ENCODE measurements at regions not wholly inside any gene's neighbourhood (a gene's known extent, or its start where the extent isn't known, plus 50 kb on each side); places are given as distances from the start of the nearest gene placed in this dataset.

DNA sequence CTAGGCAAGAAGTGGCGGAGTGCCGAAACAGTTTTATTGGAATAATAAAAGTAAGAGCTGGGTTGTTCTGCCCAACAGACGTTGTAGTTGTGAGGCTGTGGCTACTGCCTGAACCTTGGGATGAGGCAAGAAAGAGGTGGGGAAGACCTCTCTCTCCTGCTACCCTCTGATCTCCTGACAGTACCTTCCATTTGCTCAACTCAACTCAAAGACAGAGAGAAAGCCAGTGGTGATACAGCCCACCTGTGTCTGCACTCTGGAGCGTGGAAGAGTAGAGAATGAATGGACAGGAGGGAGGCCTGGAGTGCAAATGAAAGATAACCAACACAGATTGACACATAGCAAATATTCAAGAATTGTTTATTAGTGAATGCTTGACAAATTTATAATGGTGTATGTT is 590.3 kb downstream of the NYAP2 start:
- TF ChIP-seq, protein P1, sequence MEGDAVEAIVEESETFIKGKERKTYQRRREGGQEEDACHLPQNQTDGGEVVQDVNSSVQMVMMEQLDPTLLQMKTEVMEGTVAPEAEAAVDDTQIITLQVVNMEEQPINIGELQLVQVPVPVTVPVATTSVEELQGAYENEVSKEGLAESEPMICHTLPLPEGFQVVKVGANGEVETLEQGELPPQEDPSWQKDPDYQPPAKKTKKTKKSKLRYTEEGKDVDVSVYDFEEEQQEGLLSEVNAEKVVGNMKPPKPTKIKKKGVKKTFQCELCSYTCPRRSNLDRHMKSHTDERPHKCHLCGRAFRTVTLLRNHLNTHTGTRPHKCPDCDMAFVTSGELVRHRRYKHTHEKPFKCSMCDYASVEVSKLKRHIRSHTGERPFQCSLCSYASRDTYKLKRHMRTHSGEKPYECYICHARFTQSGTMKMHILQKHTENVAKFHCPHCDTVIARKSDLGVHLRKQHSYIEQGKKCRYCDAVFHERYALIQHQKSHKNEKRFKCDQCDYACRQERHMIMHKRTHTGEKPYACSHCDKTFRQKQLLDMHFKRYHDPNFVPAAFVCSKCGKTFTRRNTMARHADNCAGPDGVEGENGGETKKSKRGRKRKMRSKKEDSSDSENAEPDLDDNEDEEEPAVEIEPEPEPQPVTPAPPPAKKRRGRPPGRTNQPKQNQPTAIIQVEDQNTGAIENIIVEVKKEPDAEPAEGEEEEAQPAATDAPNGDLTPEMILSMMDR (IDR thresholded peaks at IDR 0.05), result no peak
- TF ChIP-seq POLR2A (IDR thresholded peaks at IDR 0.05), result no peak

All from heart left ventricle (tissue), 13 donors.